CD14-positive monocyte (primary cell): ENCODE measurements at regions not wholly inside any gene's neighbourhood (a gene's known extent, or its start where the extent isn't known, plus 50 kb on each side); places are given as distances from the start of the nearest gene placed in this dataset.

Experiments
- DNase-seq, 3 donors: peaks; one replicate each; pipeline ENCODE4 v3.0.0-alpha.2; 2011 to 2022
- H2AFZ ChIP-seq: 2 replicates; pipeline ENCODE4 v1.6.0; 2012; ENCODE audit warnings: mild to moderate bottlenecking, low read depth, low read length, inconsistent platforms; ENCODE audit not compliant: insufficient read depth, poor library complexity, severe bottlenecking
- H3K27ac ChIP-seq, 2 donors: 1 replicate in 1 of 2; 2 replicates in 1 of 2; pipeline ENCODE4 v1.5.1; 2012 to 2013; ENCODE audit warnings: low read length in 2 of 2, control low read depth in 1 of 2, inconsistent platforms in 1 of 2, low read depth in 1 of 2, mild to moderate bottlenecking in 1 of 2
- H3K27me3 ChIP-seq, 2 donors: one replicate each; pipeline versions ENCODE4 v1.6.0 to v1.6.1; 2011 to 2013; ENCODE audit warnings: low read length in 2 of 2; ENCODE audit not compliant: control insufficient read depth in 2 of 2, insufficient read depth in 2 of 2
- H3K36me3 ChIP-seq, 2 donors: replicated peaks in 1 of 2; 1 replicate in 1 of 2; 2 replicates in 1 of 2; pipeline versions ENCODE4 v1.5.1 to v1.6.1; 2012 to 2013; ENCODE audit warnings: low read length in 2 of 2, control low read depth in 1 of 2, inconsistent platforms in 1 of 2, mild to moderate bottlenecking in 1 of 2; ENCODE audit not compliant: insufficient read depth in 2 of 2, control insufficient read depth in 1 of 2
- H3K4me1 ChIP-seq, 2 donors: 1 replicate in 1 of 2; 2 replicates in 1 of 2; pipeline versions ENCODE4 v1.5.1 to v1.6.1; 2012 to 2013; ENCODE audit warnings: low read length in 2 of 2, control low read depth in 1 of 2, inconsistent platforms in 1 of 2, mild to moderate bottlenecking in 1 of 2, moderate library complexity in 1 of 2; ENCODE audit not compliant: insufficient read depth in 2 of 2, control insufficient read depth in 1 of 2
- H3K4me2 ChIP-seq: replicated peaks from 2 replicates; pipeline ENCODE3; 2012; ENCODE audit warnings: low read length, moderate library complexity, mild to moderate bottlenecking; ENCODE audit not compliant: poor library complexity, severe bottlenecking; ENCODE audit errors: extremely low read depth
- H3K4me3 ChIP-seq, 3 experiments: fragments of 200-600 bp in 1 of 3; sonication (generic) in 1 of 3; replicated peaks in 1 of 3; 1 replicate in 2 of 3; 2 replicates in 1 of 3; pipeline ENCODE4 v1.5.1; 2011 to 2013; ENCODE audit warnings: low read length in 3 of 3, mild to moderate bottlenecking in 3 of 3, control low read depth in 2 of 3, low read depth in 2 of 3, inconsistent platforms in 1 of 3, moderate library complexity in 1 of 3
- H3K79me2 ChIP-seq: 2 replicates; pipeline ENCODE4 v1.6.0; 2012; ENCODE audit warnings: mild to moderate bottlenecking, control low read depth, inconsistent platforms, low read length, moderate library complexity; ENCODE audit not compliant: insufficient read depth
- H3K9ac ChIP-seq: 2 replicates; pipeline ENCODE4 v1.6.0; 2017; ENCODE audit warnings: low read length, mild to moderate bottlenecking; ENCODE audit not compliant: insufficient read depth, poor library complexity, severe bottlenecking
- H3K9me3 ChIP-seq, 2 donors: replicated peaks in 1 of 2; 1 replicate in 1 of 2; 2 replicates in 1 of 2; pipeline versions ENCODE4 v1.5.1 to v1.6.1; 2012 to 2013; ENCODE audit warnings: low read length in 2 of 2, control low read depth in 1 of 2; ENCODE audit not compliant: control insufficient read depth in 1 of 2, insufficient read depth in 1 of 2
- H4K20me1 ChIP-seq: 2 replicates; pipeline ENCODE4 v1.6.0; 2012; ENCODE audit warnings: mild to moderate bottlenecking, low read length, control low read depth, moderate library complexity; ENCODE audit not compliant: insufficient read depth
- H3K27ac Mint-ChIP-seq, 7 donors: one replicate each; pipeline ENCODE4 v1.8.0; 2020; ENCODE audit warnings: mild to moderate bottlenecking in 7 of 7, mixed read lengths in 7 of 7, moderate library complexity in 6 of 7, inconsistent platforms in 2 of 7
- H3K27me3 Mint-ChIP-seq, 3 donors: one replicate each; pipeline ENCODE4 v1.8.0; 2021 to 2022; ENCODE audit warnings: low read depth in 3 of 3, mild to moderate bottlenecking in 3 of 3, mixed read lengths in 3 of 3, moderate library complexity in 3 of 3, inconsistent platforms in 1 of 3
- H3K36me3 Mint-ChIP-seq, 2 donors: one replicate each; pipeline ENCODE4 v1.8.0; 2020; ENCODE audit warnings: mixed read lengths in 2 of 2, inconsistent platforms in 1 of 2, mild to moderate bottlenecking in 1 of 2
- H3K4me1 Mint-ChIP-seq: one replicate; pipeline ENCODE4 v1.8.0; 2020; ENCODE audit warnings: mild to moderate bottlenecking, mixed read lengths
- H3K4me3 Mint-ChIP-seq, 2 donors: one replicate each; pipeline ENCODE4 v1.8.0; 2020; ENCODE audit warnings: mild to moderate bottlenecking in 2 of 2, mixed read lengths in 2 of 2, moderate library complexity in 1 of 2
- H3K9me3 Mint-ChIP-seq, 7 donors: one replicate each; pipeline ENCODE4 v1.8.0; 2020 to 2022; ENCODE audit warnings: mixed read lengths in 7 of 7, mild to moderate bottlenecking in 6 of 7, moderate library complexity in 6 of 7, inconsistent platforms in 2 of 7
- CTCF ChIP-seq: fragments of 200-600 bp; IDR thresholded peaks from one replicate; pipeline ENCODE4 v1.8.0; 2022; ENCODE audit warnings: antibody characterized with exemption, mild to moderate bottlenecking
- WGBS: methylation state at CpG from one replicate; pipeline ENCODE4 v1.1.5; 2013; ENCODE audit warnings: missing lambda C conversion rate; ENCODE audit not compliant: insufficient coverage; 5-methylcytosine and 5-hydroxymethylcytosine counted together
- intact Hi-C, 2 donors: fragments of 100-400 bp; cut with micrococcal nuclease; formaldehyde crosslinking; loops; one replicate each; pipeline versions ENCODE4 v1.15.0 to v1.15.1; 2023

DNA sequence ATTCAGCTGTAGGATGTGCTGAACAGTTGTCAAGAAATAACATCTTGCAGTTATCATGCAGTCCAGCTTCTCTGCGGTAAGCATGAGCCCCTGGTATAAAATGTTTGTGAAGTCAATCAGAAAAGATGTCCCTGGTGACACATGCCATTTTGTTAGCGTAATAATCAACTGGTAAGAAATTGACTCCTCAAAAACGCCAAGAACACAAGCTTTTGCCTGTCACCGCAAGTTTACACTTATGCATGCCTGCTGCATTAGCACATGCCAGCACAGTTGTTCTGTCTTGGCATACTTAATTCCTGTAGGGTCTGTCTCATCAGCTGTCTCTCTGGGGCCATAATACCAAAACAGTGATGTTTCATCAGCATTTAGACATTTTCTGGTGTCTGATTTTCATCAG, 524.8 kb upstream of the DSEL start:
- H3K36me3 ChIP-seq: no peaks in the 10 kb centered on the region
- no peaks in the 10 kb centered on the region for H3K36me3 Mint-ChIP-seq
- WGBS: 90% methylated on average over 4 of the region's 4 CpGs
- H4K20me1 ChIP-seq: no peaks in the 10 kb centered on the region
- no peak overlapping the region for H3K4me3 Mint-ChIP-seq
- no peak overlapping the region for H3K4me3 ChIP-seq
- no peak overlapping the region for H3K27ac ChIP-seq
- no peaks in the 10 kb centered on the region for H3K4me1 Mint-ChIP-seq
- H3K27ac Mint-ChIP-seq: no peak overlapping the region
- no peaks in the 10 kb centered on the region for H3K9me3 ChIP-seq
- H2AFZ ChIP-seq: no peak overlapping the region
- no peaks in the 10 kb centered on the region for H3K4me1 ChIP-seq
- DNase-seq: no peak
- intact Hi-C loops: no loop called here
- peaks cover 0 to 3% (median 0%) of the 10 kb centered on the region in 7 donors for H3K9me3 Mint-ChIP-seq
- no peak overlapping the region for H3K4me2 ChIP-seq
- H3K79me2 ChIP-seq: no peaks in the 10 kb centered on the region
- no peaks in the 10 kb centered on the region for H3K27me3 Mint-ChIP-seq
- H3K9ac ChIP-seq: no peak overlapping the region
- no peak for TF ChIP-seq CTCF
- H3K27me3 ChIP-seq: no peaks in the 10 kb centered on the region

- Mint-ChIP-seq H3K27me3 (no peaks in the 10 kb centered on the region), H3K9me3 (peaks cover 0 to 3% (median 0%) of the 10 kb centered on the region in 7 donors), H3K4me3 (no peak overlapping the region), H3K36me3 (no peaks in the 10 kb centered on the region), H3K27ac (no peak overlapping the region), H3K4me1 (no peaks in the 10 kb centered on the region)
- Histone ChIP-seq H4K20me1 (no peaks in the 10 kb centered on the region), H3K27me3 (no peaks in the 10 kb centered on the region), H3K4me2 (no peak overlapping the region), H3K27ac (no peak overlapping the region), H3K4me1 (no peaks in the 10 kb centered on the region), H3K9me3 (no peaks in the 10 kb centered on the region), H3K9ac (no peak overlapping the region), H3K4me3 (no peak overlapping the region), H3K36me3 (no peaks in the 10 kb centered on the region), H2AFZ (no peak overlapping the region), H3K79me2 (no peaks in the 10 kb centered on the region)
- intact Hi-C loops: no loop called here
- WGBS: 40% methylated on average over 2 of the region's 3 CpGs
- no peak for TF ChIP-seq CTCF
- DNase-seq: no peak
These were observed 523.7 kb upstream of the DSEL start for GRCh38 chr18:68040198-68040597.
